ENCODE measurements at regions not wholly inside any gene's neighbourhood (a gene's known extent, or its start where the extent isn't known, plus 50 kb on each side); places are given as distances from the start of the nearest gene placed in this dataset.

- no peak for DNase-seq
Observed at GRCh38 chr13:72208112-72208645, 341.2 kb upstream of the DACH1 start.

- DNase-seq, result no peak
Observed at GRCh38 chr13:72205773-72206172, 338.8 kb upstream of the DACH1 start.

- DNase-seq, result peak; percentile 18
Observed at GRCh38 chr13:72204291-72204690, 337.3 kb upstream of the DACH1 start.

- no peak for DNase-seq
Observed at GRCh38 chr13:72201726-72202125, 334.7 kb upstream of the DACH1 start.

GRCh38 chr13:72199640-72200039 is 332.6 kb upstream of the DACH1 start:
- no peak for DNase-seq

GRCh38 chr13:72198967-72199560 is 332.1 kb upstream of the DACH1 start:
- no peak for DNase-seq

GRCh38 chr13:72198042-72198441 is 331.0 kb upstream of the DACH1 start:
- no peak for DNase-seq

- no peak for DNase-seq
Observed at GRCh38 chr13:72195044-72195704, 328.2 kb upstream of the DACH1 start.

- DNase-seq, result no peak
Observed at GRCh38 chr13:72194523-72194922, 327.5 kb upstream of the DACH1 start.

- no peak for DNase-seq
Observed at GRCh38 chr13:72186730-72187422, 319.9 kb upstream of the DACH1 start.

- DNase-seq, result no peak
Observed at GRCh38 chr13:72185776-72186175, 318.8 kb upstream of the DACH1 start.

GRCh38 chr13:72181661-72182060 is 314.7 kb upstream of the DACH1 start:
- no peak for DNase-seq

GRCh38 chr13:72180253-72180952 is 313.4 kb upstream of the DACH1 start:
- DNase-seq, result no peak

- DNase-seq, result no peak
Observed at GRCh38 chr13:72174549-72174948, 307.5 kb upstream of the DACH1 start.

GRCh38 chr13:72170571-72170970 is 303.6 kb upstream of the DACH1 start:
- no peak for DNase-seq

- DNase-seq, result no peak
Observed at GRCh38 chr13:72168126-72168855, 301.3 kb upstream of the DACH1 start.

GRCh38 chr13:72166102-72166650 is 299.2 kb upstream of the DACH1 start:
- DNase-seq, result no peak

- DNase-seq, result no peak
Observed at GRCh38 chr13:72165276-72165675, 298.3 kb upstream of the DACH1 start.

GRCh38 chr13:72164811-72165210 is 297.8 kb upstream of the DACH1 start:
- no peak for DNase-seq

GRCh38 chr13:72163678-72164077 is 296.7 kb upstream of the DACH1 start:
- DNase-seq, result no peak

- DNase-seq, result no peak
Observed at GRCh38 chr13:72160977-72161376, 294.0 kb upstream of the DACH1 start.

GRCh38 chr13:72156760-72157159 is 289.8 kb upstream of the DACH1 start:
- DNase-seq, result no peak
